HepG2 (cell line): ENCODE measurements at regions not wholly inside any gene's neighbourhood (a gene's known extent, or its start where the extent isn't known, plus 50 kb on each side); places are given as distances from the start of the nearest gene placed in this dataset.

ENCODE experiments used
- ATAC-seq: fragments of 200-7000 bp; cut with Tn5 transposase; 3 replicates; pipeline ENCODE4 v1.9.1; 2020; ENCODE audit warnings: mild to moderate bottlenecking, moderate library complexity
- BruUV-seq: library from RNA; stranded (reverse); fragments of 400-500 nt; replicated peaks from 2 replicates; lab custom pipeline; 2021; lab: Mats Ljungman, UMichigan
- CTCF ChIA-PET: fragments of 300-600 bp; formaldehyde crosslinking; extraction: SDS; loops from one replicate; lab custom pipeline; 2021; ENCODE audit warnings: low total read pairs, inconsistent platforms, low intra/inter-chr PET ratio; lab: Yijun Ruan, JAX
- POLR2A ChIA-PET: fragments of 350-600 bp; sonication (Branson Sonifier 250); formaldehyde crosslinking; loops from one replicate; lab custom pipeline; 2020; ENCODE audit warnings: antibody characterized with exemption, inconsistent platforms; lab: Yijun Ruan, JAX
- DNase-seq: peaks from one replicate; pipeline ENCODE4 v3.0.0-alpha.2; 2015; ENCODE audit warnings: low spot score
- FAIRE-seq: peaks from 3 replicates; lab custom pipeline; 2011; peaks lifted over from hg19 to GRCh38; lab: Jason Lieb, UNC
- H2AFZ ChIP-seq: one replicate; pipeline ENCODE4 v1.6.1; 2011; ENCODE audit warnings: low read length, inconsistent platforms
- H3K27ac ChIP-seq: fragments of 300-600 bp; 3 replicates; pipeline ENCODE4 v1.8.0; 2011; ENCODE audit warnings: mixed run types, mild to moderate bottlenecking, mixed read lengths, low read length, inconsistent platforms; ENCODE audit not compliant: insufficient read depth; ENCODE audit errors: extremely low read length
- H3K27me3 ChIP-seq, 2 experiments: fragments of 200-600 bp in 1 of 2; 2 replicates in 1 of 2; 3 replicates in 1 of 2; pipeline versions ENCODE4 v1.6.0 to v1.8.0; 2011; ENCODE audit warnings: low read length in 2 of 2, mild to moderate bottlenecking in 2 of 2, moderate library complexity in 2 of 2, inconsistent platforms in 1 of 2; ENCODE audit not compliant: insufficient read depth in 2 of 2, control insufficient read depth in 1 of 2
- H3K36me3 ChIP-seq, 2 experiments: fragments of 200-600 bp in 1 of 2; replicated peaks in 1 of 2; 2 replicates in 1 of 2; 3 replicates in 1 of 2; pipeline versions ENCODE4 v1.5.1 to v1.8.0; 2011; ENCODE audit warnings: low read length in 2 of 2, inconsistent platforms in 1 of 2; ENCODE audit not compliant: insufficient read depth in 2 of 2, control insufficient read depth in 1 of 2
- H3K4me1 ChIP-seq: 2 replicates; pipeline ENCODE4 v1.5.1; 2012; ENCODE audit warnings: low read length, inconsistent platforms; ENCODE audit not compliant: insufficient read depth
- H3K4me2 ChIP-seq: 2 replicates; pipeline ENCODE4 v1.6.0; 2011; ENCODE audit warnings: low read depth, low read length, inconsistent platforms
- H3K4me3 ChIP-seq, 3 experiments: fragments of 200-600 bp in 1 of 3; sonication (generic), shearing (Covaris generic) in 1 of 3; replicated peaks in 1 of 3; 2 replicates each; pipeline ENCODE4 v1.5.1; 2011 to 2016; ENCODE audit warnings: low read length in 3 of 3, inconsistent platforms in 2 of 3, low read depth in 2 of 3, mild to moderate bottlenecking in 2 of 3, control low read depth in 1 of 3, mixed read lengths in 1 of 3; ENCODE audit not compliant: insufficient read depth in 1 of 3
- H3K79me2 ChIP-seq: one replicate; pipeline ENCODE4 v1.6.1; 2011; ENCODE audit warnings: low read length, inconsistent platforms; ENCODE audit not compliant: insufficient read depth
- H3K9ac ChIP-seq: 2 replicates; pipeline ENCODE4 v1.6.0; 2011; ENCODE audit warnings: mild to moderate bottlenecking, low read depth, low read length, inconsistent platforms; ENCODE audit not compliant: insufficient read depth
- H3K9me3 ChIP-seq: 2 replicates; pipeline ENCODE4 v1.5.1; 2012; ENCODE audit warnings: mild to moderate bottlenecking, low read length
- H4K20me1 ChIP-seq: 2 replicates; pipeline ENCODE4 v1.6.0; 2011; ENCODE audit warnings: inconsistent platforms, mild to moderate bottlenecking, low read length, moderate library complexity; ENCODE audit not compliant: insufficient read depth
- AKAP8 ChIP-seq: sonication (generic); formaldehyde crosslinking; IDR thresholded peaks from 2 replicates; pipeline ENCODE4 v1.5.1; 2020; ENCODE audit warnings: mild to moderate bottlenecking, missing genetic modification reagents
- CEBPB ChIP-seq: IDR thresholded peaks from 2 replicates; pipeline ENCODE4 v1.6.1; 2011; ENCODE audit warnings: low read depth, low read length, improper control_type of control experiment, borderline replicate concordance
- FOXP4 ChIP-seq: sonication (generic); formaldehyde crosslinking; IDR thresholded peaks from 2 replicates; pipeline ENCODE4 v1.4.0; 2020; ENCODE audit warnings: missing genetic modification reagents
- ISL2 ChIP-seq: sonication (generic); formaldehyde crosslinking; IDR thresholded peaks from 2 replicates; pipeline ENCODE4 v1.5.0; 2020; ENCODE audit warnings: missing genetic modification reagents
- KDM4B ChIP-seq: sonication (generic); formaldehyde crosslinking; IDR thresholded peaks from 2 replicates; pipeline ENCODE4 v1.4.0; 2020; ENCODE audit warnings: missing genetic modification reagents
- MTF1 ChIP-seq: sonication (generic); formaldehyde crosslinking; IDR thresholded peaks from 2 replicates; pipeline ENCODE4 v1.5.0; 2020; ENCODE audit warnings: missing genetic modification reagents
- ZNF230 ChIP-seq: sonication (generic); formaldehyde crosslinking; IDR thresholded peaks from 2 replicates; pipeline ENCODE4 v1.4.0; 2020; ENCODE audit warnings: mild to moderate bottlenecking, missing genetic modification reagents
- WGBS: methylation state at CpG from one replicate; pipeline ENCODE4 v1.1.6; 2017; ENCODE audit warnings: low lambda C conversion rate; 5-methylcytosine and 5-hydroxymethylcytosine counted together
- in situ Hi-C: cut with HindIII; loops from 2 replicates; pipeline ENCODE4 v1.10.0; 2017; ENCODE audit warnings: low pct_unique_long_range_greater_than_20kb; ENCODE audit not compliant: extremely low pct_ligation_motif_present
- intact Hi-C: fragments of 100-400 bp; cut with micrococcal nuclease; formaldehyde crosslinking; loops from one replicate; pipeline ENCODE4 v1.10.0; 2022; ENCODE audit not compliant: unreplicated experiment

DNA sequence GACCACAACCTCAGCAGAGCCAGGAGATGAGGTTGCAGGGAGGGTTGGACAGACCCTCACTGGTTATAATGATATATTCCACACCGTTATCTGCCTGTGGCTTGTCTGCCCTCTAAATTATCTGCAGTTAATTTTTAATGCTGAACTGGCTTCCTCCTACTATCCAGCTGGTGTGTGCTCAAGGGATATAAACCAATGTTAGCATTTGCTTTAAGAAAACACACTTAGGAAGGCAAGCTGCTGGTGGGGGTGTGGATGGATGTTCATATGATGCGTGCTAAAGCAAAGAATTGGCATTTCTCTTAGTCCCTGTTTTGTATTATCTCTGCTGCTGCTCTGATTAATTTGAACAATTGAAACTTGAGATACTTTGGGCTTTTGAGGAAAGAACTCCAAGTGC is 132.2 kb upstream of the NPVF start (continued):
- TF ChIP-seq KDM4B (CRISPR knock-in tag) (no peak), AKAP8 (CRISPR knock-in tag) (no peak)

- intact Hi-C loops = no loop called here
- Histone ChIP-seq H3K4me2 (no peak overlapping the region), H3K9ac (no peak overlapping the region), H3K4me3 (no peak overlapping the region), H3K9me3 (no peaks in the 10 kb centered on the region), H3K79me2 (no peaks in the 10 kb centered on the region), H3K27me3 (no peaks in the 10 kb centered on the region), H3K27ac (no peak overlapping the region), H4K20me1 (no peaks in the 10 kb centered on the region), H3K36me3 (no peaks in the 10 kb centered on the region), H2AFZ (no peak overlapping the region), H3K4me1 (no peaks in the 10 kb centered on the region)
- no TSS peak for BruUV-seq
- ChIA-PET CTCF (no interaction called here), POLR2A (no interaction called here)
- DNase-seq (no peak), ATAC-seq (no peak), FAIRE-seq (no peak)
- WGBS = 4% methylated on average over 5 of the region's 5 CpGs
- in situ Hi-C loops = no loop called here
- no peak for TF ChIP-seq MTF1 (CRISPR knock-in tag)
- no peak for TF ChIP-seq ISL2 (CRISPR knock-in tag)
- no peak for TF ChIP-seq FOXP4 (CRISPR knock-in tag)
Measured at GRCh38 chr7:25361387-25361786, 133.1 kb upstream of the NPVF start.

DNA sequence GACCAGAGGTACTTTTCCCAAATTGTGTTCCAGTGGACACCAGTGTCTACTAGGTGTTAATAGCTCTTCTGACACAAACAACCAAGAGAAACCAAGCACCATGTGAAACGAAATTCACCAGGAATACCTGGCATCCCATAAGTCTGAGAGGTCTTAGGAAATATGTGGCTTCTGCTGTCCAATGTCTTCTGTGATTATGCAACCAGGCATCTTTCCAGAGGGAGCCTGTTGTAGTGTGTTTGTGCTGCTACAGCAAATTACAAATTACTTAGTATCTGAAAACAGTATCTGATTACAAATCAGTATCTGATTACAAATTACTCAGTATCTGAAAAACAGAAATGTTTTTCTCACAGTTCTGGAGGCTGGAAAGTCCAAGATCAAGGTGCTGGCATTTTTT is 133.6 kb upstream of the NPVF start:
- Histone ChIP-seq H3K9me3 (no peaks in the 10 kb centered on the region), H3K27ac (no peak overlapping the region), H3K4me2 (no peak overlapping the region), H4K20me1 (no peaks in the 10 kb centered on the region), H2AFZ (no peak overlapping the region), H3K79me2 (no peaks in the 10 kb centered on the region), H3K4me1 (no peaks in the 10 kb centered on the region), H3K36me3 (no peaks in the 10 kb centered on the region), H3K9ac (no peak overlapping the region), H3K27me3 (no peaks in the 10 kb centered on the region), H3K4me3 (no peak overlapping the region)
- FAIRE-seq (no peak), ATAC-seq (no peak), DNase-seq (no peak)
- POLR2A ChIA-PET = no interaction called here
- CTCF ChIA-PET = no interaction called here
- no TSS peak for BruUV-seq
- intact Hi-C loops = no loop called here
- 0% methylated on average over 1 of the region's 1 CpG for WGBS
- in situ Hi-C loops = no loop called here
- TF ChIP-seq ZNF230 (CRISPR knock-in tag) = no peak
- 0 out of 2 replicates have a peak, but pooled peaks have one; percentile 22 for TF ChIP-seq CEBPB
